Testis (tissue), 2 donors: ENCODE measurements at regions not wholly inside any gene's neighbourhood (a gene's known extent, or its start where the extent isn't known, plus 50 kb on each side); places are given as distances from the start of the nearest gene placed in this dataset.

Experiments
- CTCF ChIP-seq, 3 experiments: fragments of 450-650 bp in 2 of 3; fragments of 200-600 bp in 1 of 3; sonication (generic) in 1 of 3; IDR thresholded peaks; one replicate each; pipeline ENCODE4 v1.5.1; 2016 to 2019; ENCODE audit warnings: antibody characterized with exemption in 3 of 3, mild to moderate bottlenecking in 2 of 3, moderate library complexity in 1 of 3
- POLR2A ChIP-seq: fragments of 450-650 bp; IDR thresholded peaks from one replicate; pipeline ENCODE4 v1.6.1; 2017; ENCODE audit warnings: antibody characterized with exemption, mild to moderate bottlenecking, moderate library complexity

DNA sequence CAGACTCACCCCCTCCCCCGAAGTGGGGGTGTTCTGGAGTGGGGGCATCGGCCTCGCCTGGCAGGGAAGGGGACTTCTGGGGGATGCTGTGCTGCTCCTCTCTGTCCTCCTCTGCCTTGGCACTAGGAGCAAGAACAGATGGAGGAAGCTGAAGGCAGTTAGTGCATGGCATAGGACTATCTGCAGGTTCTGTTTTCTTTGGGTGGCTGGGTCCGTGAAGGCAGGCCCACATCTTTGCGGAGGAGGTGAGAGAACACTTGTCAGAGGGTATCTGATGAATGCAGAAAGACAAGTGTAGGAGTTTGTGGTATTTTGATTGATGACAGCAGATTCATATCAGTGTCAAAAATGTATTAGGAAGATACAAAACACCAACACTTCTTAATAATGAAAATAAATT, 411.4 kb downstream of the TSN start:
- no peak for TF ChIP-seq CTCF (IDR thresholded peaks at IDR 0.05)
- TF ChIP-seq POLR2A, result no peak
